H1 (cell line): ENCODE measurements at regions not wholly inside any gene's neighbourhood (a gene's known extent, or its start where the extent isn't known, plus 50 kb on each side); places are given as distances from the start of the nearest gene placed in this dataset.

Experiments used
- ATF3 ChIP-seq: IDR thresholded peaks from 2 replicates; pipeline ENCODE4 v1.6.1; 2011; ENCODE audit warnings: low read depth, mild to moderate bottlenecking, low read length; ENCODE audit not compliant: insufficient read depth
- CBX5 ChIP-seq: fragments of 300-800, 300-1000 bp; sonication (generic); IDR thresholded peaks from 2 replicates; pipeline ENCODE4 v1.7.1; 2016; ENCODE audit warnings: antibody characterized with exemption, low read length, low read depth
- EGR1 ChIP-seq: IDR thresholded peaks from 2 replicates; pipeline ENCODE4 v1.6.1; 2011; ENCODE audit warnings: low read depth, low read length, borderline replicate concordance
- GABPA ChIP-seq: IDR thresholded peaks from 2 replicates; pipeline ENCODE4 v1.6.1; 2011; ENCODE audit warnings: mild to moderate bottlenecking, low read length, moderate library complexity, borderline replicate concordance; ENCODE audit not compliant: insufficient read depth
- GTF2F1 ChIP-seq: IDR thresholded peaks from 2 replicates; pipeline ENCODE4 v1.6.1; 2012; ENCODE audit warnings: low read depth, low read length, improper control_type of control experiment, borderline replicate concordance
- KDM1A ChIP-seq: fragments of 200-600, 300-600 bp; sonication (generic); IDR thresholded peaks from 2 replicates; pipeline ENCODE4 v1.7.1; 2016; ENCODE audit warnings: mild to moderate bottlenecking, low read length, borderline replicate concordance
- RFX5 ChIP-seq: IDR thresholded peaks from 2 replicates; pipeline ENCODE4 v1.6.1; 2011; ENCODE audit warnings: low read depth, low read length, improper control_type of control experiment, borderline replicate concordance
- SAP30 ChIP-seq: fragments of 300-600 bp; sonication (generic); IDR thresholded peaks from 2 replicates; pipeline ENCODE4 v1.7.1; 2012; ENCODE audit warnings: low read length, moderate library complexity, mild to moderate bottlenecking, inconsistent platforms; ENCODE audit not compliant: insufficient read depth, insufficient replicate concordance
- TCF12 ChIP-seq: IDR thresholded peaks from 2 replicates; pipeline ENCODE4 v1.6.1; 2011; ENCODE audit warnings: low read depth, mild to moderate bottlenecking, low read length

GRCh38 chr6:105986998-105987397 is 99.1 kb upstream of the PRDM1 start (continued):
- TF ChIP-seq GABPA (no peak), CBX5 (no peak), ATF3 (no peak), TCF12 (no peak), RFX5 (no peak), KDM1A (no peak), GTF2F1 (no peak), EGR1 (no peak), SAP30 (no peak)
